ENCODE measurements at regions not wholly inside any gene's neighbourhood (a gene's known extent, or its start where the extent isn't known, plus 50 kb on each side); places are given as distances from the start of the nearest gene placed in this dataset.

DNA sequence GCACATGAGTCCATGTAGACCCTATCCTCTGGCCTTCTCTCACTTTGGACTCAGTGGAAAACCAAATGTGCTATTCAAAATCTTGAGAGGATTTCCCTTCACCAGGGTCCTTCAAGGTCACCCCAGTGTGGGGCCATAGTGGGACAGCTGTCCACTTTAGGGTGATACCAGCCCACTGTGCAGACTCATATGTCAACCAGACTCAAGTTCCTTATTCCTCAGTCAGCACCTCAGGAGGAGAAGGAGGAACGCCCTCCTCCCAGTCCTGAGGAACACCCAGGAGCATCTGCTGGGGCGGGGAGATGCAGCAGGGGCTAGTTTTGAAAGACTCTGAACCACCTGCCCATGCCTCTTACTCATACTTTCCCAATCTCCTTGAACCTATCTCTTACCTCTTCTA lies 340.9 kb downstream of the MATN1 start:
- H3K36me3 ChIP-seq = no peaks in the 10 kb centered on the region
- H3K4me3 ChIP-seq (ENCODE audit: low read depth in 1 of 2, low read length in 1 of 2) = no peak overlapping the region
- peaks cover 10% of the 10 kb centered on the region for H3K27me3 ChIP-seq
- no peaks in the 10 kb centered on the region for H3K9me3 ChIP-seq
- no peak overlapping the region for H3K27ac ChIP-seq
- TF ChIP-seq, protein P1, sequence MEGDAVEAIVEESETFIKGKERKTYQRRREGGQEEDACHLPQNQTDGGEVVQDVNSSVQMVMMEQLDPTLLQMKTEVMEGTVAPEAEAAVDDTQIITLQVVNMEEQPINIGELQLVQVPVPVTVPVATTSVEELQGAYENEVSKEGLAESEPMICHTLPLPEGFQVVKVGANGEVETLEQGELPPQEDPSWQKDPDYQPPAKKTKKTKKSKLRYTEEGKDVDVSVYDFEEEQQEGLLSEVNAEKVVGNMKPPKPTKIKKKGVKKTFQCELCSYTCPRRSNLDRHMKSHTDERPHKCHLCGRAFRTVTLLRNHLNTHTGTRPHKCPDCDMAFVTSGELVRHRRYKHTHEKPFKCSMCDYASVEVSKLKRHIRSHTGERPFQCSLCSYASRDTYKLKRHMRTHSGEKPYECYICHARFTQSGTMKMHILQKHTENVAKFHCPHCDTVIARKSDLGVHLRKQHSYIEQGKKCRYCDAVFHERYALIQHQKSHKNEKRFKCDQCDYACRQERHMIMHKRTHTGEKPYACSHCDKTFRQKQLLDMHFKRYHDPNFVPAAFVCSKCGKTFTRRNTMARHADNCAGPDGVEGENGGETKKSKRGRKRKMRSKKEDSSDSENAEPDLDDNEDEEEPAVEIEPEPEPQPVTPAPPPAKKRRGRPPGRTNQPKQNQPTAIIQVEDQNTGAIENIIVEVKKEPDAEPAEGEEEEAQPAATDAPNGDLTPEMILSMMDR (IDR thresholded peaks at IDR 0.05) = no peak
- H3K4me1 ChIP-seq (ENCODE audit: control insufficient read depth in 1 of 2, insufficient read depth in 1 of 2, low read depth in 1 of 2, low read length in 1 of 2) = no peaks in the 10 kb centered on the region

DNA sequence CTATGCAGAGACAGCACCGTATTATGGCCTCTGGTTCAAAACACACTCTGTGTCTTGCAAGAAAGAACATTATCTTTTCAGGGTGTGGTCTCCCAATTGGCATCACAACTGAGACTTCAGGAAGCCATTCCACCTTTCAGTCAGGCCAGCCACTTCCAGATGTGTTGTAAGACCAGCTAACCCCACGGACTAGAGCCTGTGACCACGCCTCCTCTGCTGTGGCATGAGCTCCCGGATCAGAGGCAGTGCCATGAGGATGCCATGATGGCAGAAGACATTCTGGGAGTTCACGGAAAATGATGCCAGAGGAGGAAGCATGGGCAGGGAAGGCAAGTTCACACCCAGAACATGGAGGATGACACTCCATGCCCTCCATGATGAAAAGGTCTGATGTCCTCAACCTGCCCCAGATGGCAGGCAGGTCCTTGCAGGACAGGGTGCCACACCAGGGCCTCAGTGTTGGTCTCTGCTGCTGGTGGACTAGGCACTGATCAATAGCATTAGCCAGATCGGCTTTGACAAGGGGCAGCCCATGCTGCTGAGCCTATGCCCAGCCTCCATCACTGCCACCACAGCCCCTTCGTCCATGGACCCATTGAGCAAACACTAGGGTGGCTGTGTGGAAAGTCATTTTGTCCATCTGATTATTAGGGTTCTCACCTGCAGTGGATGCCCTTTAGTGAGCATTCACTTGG lies 341.6 kb downstream of the MATN1 start:
- peaks cover 17% of the 10 kb centered on the region for H3K27me3 ChIP-seq
- H3K4me3 ChIP-seq (ENCODE audit: low read depth in 1 of 2, low read length in 1 of 2) = no peak overlapping the region
- no peak overlapping the region for H3K27ac ChIP-seq
- H3K4me1 ChIP-seq (ENCODE audit: control insufficient read depth in 1 of 2, insufficient read depth in 1 of 2, low read depth in 1 of 2, low read length in 1 of 2) = no peaks in the 10 kb centered on the region
- no peaks in the 10 kb centered on the region for H3K9me3 ChIP-seq
- no peaks in the 10 kb centered on the region for H3K36me3 ChIP-seq
- TF ChIP-seq, protein P1 (IDR thresholded peaks at IDR 0.05) = no peak

DNA sequence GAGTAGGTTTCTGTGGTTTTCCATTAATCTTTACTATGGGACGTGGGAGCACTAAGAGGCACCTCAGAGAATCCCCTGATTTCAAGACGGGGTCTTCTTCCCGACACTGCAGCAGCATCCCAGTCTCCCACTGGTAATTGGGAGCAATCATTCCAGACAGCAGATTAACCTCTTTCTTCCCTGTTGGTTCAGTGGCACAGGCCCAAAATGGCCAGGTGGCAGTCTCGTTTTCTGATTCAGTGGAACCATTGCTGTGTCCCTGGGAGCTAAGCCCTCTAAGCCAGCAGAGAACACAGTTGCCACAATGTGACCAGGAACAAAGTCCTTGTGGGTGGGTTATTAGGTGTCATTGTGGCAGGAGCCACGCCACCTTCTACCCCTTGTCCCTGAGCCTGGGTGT lies 342.1 kb downstream of the MATN1 start:
- peaks cover 22% of the 10 kb centered on the region for H3K27me3 ChIP-seq
- no peak overlapping the region for H3K27ac ChIP-seq
- no peak overlapping the region for H3K4me3 ChIP-seq (ENCODE audit: low read depth in 1 of 2, low read length in 1 of 2)
- no peaks in the 10 kb centered on the region for H3K4me1 ChIP-seq (ENCODE audit: control insufficient read depth in 1 of 2, insufficient read depth in 1 of 2, low read depth in 1 of 2, low read length in 1 of 2)
- TF ChIP-seq, protein P1 (IDR thresholded peaks at IDR 0.05) = no peak
- no peaks in the 10 kb centered on the region for H3K9me3 ChIP-seq
- H3K36me3 ChIP-seq = no peaks in the 10 kb centered on the region

GRCh38 chr1:30380625-30380984 lies 342.8 kb downstream of the MATN1 start:
- H3K9me3 ChIP-seq = no peaks in the 10 kb centered on the region
- no peaks in the 10 kb centered on the region for H3K4me1 ChIP-seq (ENCODE audit: control insufficient read depth in 1 of 2, insufficient read depth in 1 of 2, low read depth in 1 of 2, low read length in 1 of 2)
- H3K27me3 ChIP-seq = peaks cover 22% of the 10 kb centered on the region
- H3K27ac ChIP-seq = no peak overlapping the region
- H3K36me3 ChIP-seq = no peaks in the 10 kb centered on the region
- H3K4me3 ChIP-seq (ENCODE audit: low read depth in 1 of 2, low read length in 1 of 2) = no peak overlapping the region
- TF ChIP-seq, protein P1 (IDR thresholded peaks at IDR 0.05) = no peak

DNA sequence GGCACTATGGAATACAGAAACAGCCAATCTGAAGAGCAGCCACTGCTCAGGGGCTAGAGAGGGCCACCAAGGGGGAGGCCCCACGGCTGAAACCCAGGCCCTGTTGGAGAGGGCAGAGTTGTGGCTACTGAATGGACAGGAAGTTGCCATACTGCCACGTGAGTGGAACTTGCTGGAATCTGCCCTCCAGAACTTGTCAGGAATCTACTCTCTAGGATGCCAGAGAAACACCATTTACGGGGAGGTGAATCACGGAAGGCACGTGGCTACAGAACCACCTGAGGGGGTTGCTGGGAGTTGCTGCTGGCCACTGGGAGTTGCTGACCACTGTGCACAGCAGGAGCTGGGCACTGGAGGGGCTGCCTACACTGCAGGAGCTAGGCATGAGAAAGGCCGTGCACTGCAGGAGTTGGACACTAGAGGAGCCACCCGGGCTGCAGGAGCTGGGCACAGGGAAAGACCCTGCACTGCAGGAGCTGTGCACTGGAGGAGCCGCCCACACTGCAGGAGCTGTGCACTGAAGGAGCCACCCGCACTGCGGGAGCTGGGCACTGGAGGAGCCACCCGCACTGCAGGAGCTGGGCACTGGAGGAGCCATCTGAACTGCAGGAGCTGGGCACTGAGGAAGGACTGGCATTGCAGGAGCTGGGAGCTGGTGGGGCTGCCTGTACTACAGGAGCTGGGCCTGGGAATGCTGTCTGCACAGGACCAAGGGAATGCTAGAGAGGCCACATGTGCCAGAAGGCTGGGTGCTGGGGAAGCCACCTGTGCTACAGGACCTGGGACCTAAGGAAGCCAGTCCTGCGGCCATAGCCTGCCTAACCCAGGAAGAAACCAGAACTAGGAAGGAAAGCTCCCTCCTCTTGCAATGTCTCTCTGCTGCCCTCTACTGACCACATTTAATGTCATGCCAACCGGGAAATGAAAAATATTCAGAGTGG lies 343.4 kb downstream of the MATN1 start:
- Histone ChIP-seq H3K9me3 (no peaks in the 10 kb centered on the region), H3K4me3 (ENCODE audit: low read depth in 1 of 2, low read length in 1 of 2) (no peak overlapping the region), H3K4me1 (ENCODE audit: control insufficient read depth in 1 of 2, insufficient read depth in 1 of 2, low read depth in 1 of 2, low read length in 1 of 2) (no peaks in the 10 kb centered on the region), H3K27me3 (peaks cover 22% of the 10 kb centered on the region), H3K36me3 (no peaks in the 10 kb centered on the region), H3K27ac (no peak overlapping the region)
- TF ChIP-seq, protein P1 (IDR thresholded peaks at IDR 0.05) = no peak
